HG02970 (cell line): ENCODE measurements at regions not wholly inside any gene's neighbourhood (a gene's known extent, or its start where the extent isn't known, plus 50 kb on each side); places are given as distances from the start of the nearest gene placed in this dataset.
"Not testable (repeated sequence)": the region's sequence is repeated elsewhere in the genome, so short reads cannot be mapped to it uniquely, and the experiment has no call there.

ENCODE experiments used
- ATAC-seq: cut with Tn5 transposase; IDR thresholded peaks from one replicate; pipeline ENCODE4 v1.9.1; 2021; ENCODE audit warnings: mild to moderate bottlenecking, moderate library complexity, moderate number of reproducible peaks; ENCODE audit not compliant: unreplicated experiment, low FRiP score

GRCh38 chr6:85136310-85136709 is 313.6 kb upstream of the NT5E start:
- no peak for ATAC-seq

- ATAC-seq = no peak
These were observed 314.3 kb upstream of the NT5E start for GRCh38 chr6:85135376-85136094.

GRCh38 chr6:85134172-85134571 is 315.7 kb upstream of the NT5E start:
- ATAC-seq = no peak

- no peak for ATAC-seq
These were observed 317.8 kb upstream of the NT5E start for GRCh38 chr6:85132091-85132490.

DNA sequence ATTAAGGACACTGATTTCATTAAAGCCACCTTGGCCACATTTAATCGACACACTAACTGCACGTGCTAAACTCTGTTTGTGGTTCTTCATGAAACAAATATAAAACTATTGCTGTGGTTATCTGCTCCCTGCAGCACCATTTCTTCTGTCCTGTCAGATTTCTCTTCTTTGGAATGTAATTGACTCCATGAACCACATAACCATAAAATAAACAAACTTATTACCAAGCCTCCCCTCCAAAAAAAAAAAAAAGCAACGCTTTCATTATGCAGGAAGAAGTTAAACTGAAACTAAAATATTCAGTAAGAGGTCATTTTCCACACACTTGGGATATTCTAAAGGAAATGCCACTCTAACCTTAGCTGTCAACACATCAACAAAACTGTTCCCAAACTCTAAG is 319.1 kb upstream of the NT5E start:
- no peak for ATAC-seq

DNA sequence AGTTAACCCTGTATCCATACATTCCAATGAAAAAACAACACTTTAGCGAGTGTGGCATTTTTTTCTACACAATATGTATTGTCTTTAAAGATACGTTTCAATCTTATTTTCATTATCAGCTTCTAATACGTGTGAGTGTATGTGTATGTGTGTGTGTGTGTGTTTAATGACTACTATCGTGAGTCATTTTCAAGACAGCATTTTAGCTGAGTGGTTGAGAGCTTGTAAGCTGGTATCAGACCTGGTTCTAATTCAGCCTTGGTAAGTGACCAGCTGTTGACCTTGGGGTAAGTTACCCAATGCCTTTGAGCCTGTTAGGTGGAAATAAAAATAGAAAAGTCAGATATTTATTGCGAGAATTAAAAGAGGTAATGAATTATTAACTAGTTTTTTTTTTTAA is 320.0 kb upstream of the NT5E start:
- ATAC-seq = no peak

GRCh38 chr6:85128781-85129180 is 321.1 kb upstream of the NT5E start:
- ATAC-seq = no peak

- ATAC-seq = not testable (repeated sequence)
These were observed 321.6 kb upstream of the NT5E start for GRCh38 chr6:85128256-85128655.

DNA sequence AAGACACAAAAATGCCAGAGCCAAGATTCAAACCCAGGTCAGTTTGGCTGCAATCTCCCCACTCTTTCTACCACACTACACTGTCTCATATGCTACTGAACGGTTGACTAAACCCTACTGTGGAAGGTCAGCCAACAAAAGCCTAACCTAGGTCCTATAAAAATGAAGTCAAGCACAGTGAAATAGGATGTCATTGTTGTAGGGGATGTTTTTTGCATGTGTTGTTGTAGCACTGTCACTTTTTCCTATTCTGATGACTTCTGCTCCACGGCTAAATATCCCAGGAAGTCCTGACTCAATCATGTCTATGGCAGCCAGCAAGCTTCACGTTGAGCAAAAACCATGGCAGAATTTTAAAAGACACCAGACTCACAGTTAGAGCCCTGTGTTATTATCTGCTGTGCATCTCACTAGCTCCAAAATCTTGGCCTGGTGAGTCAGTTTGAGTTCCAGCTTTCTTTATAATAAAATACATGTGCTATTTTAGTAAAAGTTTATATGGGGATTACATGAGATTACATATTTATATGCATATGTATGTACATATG is 322.1 kb upstream of the NT5E start:
- no peak for ATAC-seq

GRCh38 chr6:85127168-85127498 is 322.8 kb upstream of the NT5E start:
- no peak for ATAC-seq

- no peak for ATAC-seq
These were observed 323.3 kb upstream of the NT5E start for GRCh38 chr6:85126485-85127167.

GRCh38 chr6:85125526-85125925 is 324.4 kb upstream of the NT5E start:
- ATAC-seq = no peak

GRCh38 chr6:85124472-85125354 is 325.2 kb upstream of the NT5E start:
- no peak for ATAC-seq

GRCh38 chr6:85121158-85121557 is 328.7 kb upstream of the NT5E start:
- no peak for ATAC-seq

DNA sequence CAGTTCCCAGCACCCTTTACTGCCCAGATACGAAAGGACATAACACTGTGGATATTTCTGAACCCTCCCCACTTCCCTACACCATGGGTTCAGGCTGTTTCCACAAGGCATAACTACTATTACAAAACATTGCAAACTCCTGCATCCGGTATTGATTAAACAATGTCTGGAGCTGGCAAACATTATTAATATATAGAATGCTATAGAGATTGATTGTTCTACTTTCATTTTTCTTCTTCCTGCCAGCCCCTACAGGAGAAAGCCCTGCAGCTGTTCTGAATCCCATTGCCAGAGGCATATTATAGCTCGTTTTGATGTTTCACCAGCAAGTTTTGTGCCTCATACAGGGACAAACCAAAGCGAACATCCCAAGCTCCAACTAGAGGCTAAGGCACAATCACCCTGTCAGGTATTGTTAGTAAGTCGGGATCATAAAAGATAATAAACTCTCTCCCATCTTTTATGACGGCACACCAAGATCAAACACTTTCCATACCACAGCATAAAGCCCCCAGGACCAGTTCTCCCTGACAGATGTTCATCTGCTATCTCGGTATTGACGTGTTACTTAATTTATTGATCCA is 331.1 kb upstream of the NT5E start:
- ATAC-seq = no peak

- no peak for ATAC-seq
These were observed 331.6 kb upstream of the NT5E start for GRCh38 chr6:85118233-85118632.

DNA sequence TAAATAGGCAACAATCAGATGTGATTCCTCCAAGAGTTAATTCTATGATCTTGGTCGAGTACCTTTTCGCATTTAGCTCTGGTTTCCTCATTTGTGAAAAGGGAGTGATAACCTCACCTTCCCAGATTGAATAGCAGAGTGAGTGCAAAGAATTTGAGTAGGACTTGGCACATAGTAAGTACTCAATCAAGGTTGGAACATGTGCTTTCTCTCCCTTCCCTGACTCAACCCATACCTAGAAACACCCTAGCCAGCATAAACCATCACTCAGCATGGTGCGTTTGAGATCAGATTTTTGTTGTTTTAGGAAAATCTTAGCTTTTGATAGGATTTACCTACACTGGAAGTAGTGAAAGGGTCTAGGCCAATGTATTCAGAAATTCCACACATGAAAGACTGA is 333.4 kb upstream of the NT5E start:
- ATAC-seq = no peak

DNA sequence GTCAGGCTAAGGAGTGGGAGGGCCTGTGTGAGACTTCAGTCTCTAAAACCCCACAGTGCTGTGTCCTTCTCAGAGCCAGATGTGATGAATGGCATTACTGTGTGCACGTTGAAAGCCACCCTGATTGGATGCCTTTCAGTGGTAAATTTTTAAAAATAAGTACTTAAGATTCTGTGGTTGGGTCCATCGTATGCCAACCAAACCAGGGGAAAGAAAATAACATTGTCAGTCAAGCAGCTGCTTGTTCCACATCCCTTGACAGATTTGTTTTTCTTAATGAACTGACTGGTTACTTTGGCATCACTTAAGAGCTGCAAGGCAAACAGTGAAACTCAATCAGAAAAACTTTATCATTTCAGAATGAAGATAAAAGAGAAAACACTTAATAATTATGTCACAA is 334.0 kb upstream of the NT5E start:
- ATAC-seq = no peak

DNA sequence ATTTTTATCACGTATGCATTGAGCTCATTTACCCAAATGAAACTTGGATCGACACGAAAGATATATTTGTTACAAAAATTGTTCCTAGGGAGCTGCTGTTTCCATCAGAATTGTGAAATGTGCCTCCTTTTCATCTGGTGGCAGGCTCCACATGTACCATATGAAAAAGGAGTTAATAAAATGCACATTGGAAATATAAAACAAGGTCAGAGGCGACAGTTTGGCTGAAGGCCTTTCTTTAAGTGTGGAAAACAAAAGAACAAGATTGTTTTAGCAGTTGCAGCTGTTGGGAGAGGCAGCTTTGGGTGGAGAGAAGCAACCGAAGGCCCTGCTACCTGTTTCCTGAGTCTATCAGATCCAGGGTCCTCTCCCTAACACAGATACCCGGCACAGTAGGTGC is 334.5 kb upstream of the NT5E start:
- ATAC-seq = no peak

- no peak for ATAC-seq
These were observed 335.3 kb upstream of the NT5E start for GRCh38 chr6:85114581-85114935.
